ENCODE measurements at regions not wholly inside any gene's neighbourhood (a gene's known extent, or its start where the extent isn't known, plus 50 kb on each side); places are given as distances from the start of the nearest gene placed in this dataset.
"Not testable (repeated sequence)": the region's sequence is repeated elsewhere in the genome, so short reads cannot be mapped to it uniquely, and the experiment has no call there.

- not testable (repeated sequence) for DNase-seq
These were observed 286.3 kb upstream of the FRG1 start for GRCh38 chr4:189654396-189654795.

- not testable (repeated sequence) for DNase-seq
These were observed 284.9 kb upstream of the FRG1 start for GRCh38 chr4:189655817-189656216.

GRCh38 chr4:189656641-189657040 lies 284.0 kb upstream of the FRG1 start:
- no peak for DNase-seq

- not testable (repeated sequence) for DNase-seq
These were observed 282.4 kb upstream of the FRG1 start for GRCh38 chr4:189658259-189658658.

- not testable (repeated sequence) for DNase-seq
These were observed 281.8 kb upstream of the FRG1 start for GRCh38 chr4:189658831-189659230.

GRCh38 chr4:189659287-189659686 lies 281.4 kb upstream of the FRG1 start:
- DNase-seq: peak; percentile 24

GRCh38 chr4:189660722-189661360 lies 279.8 kb upstream of the FRG1 start:
- DNase-seq: no peak

GRCh38 chr4:189664693-189665250 lies 275.9 kb upstream of the FRG1 start:
- DNase-seq: no peak

GRCh38 chr4:189665712-189666305 lies 274.9 kb upstream of the FRG1 start:
- DNase-seq: not testable (repeated sequence)

GRCh38 chr4:189667386-189667785 lies 273.3 kb upstream of the FRG1 start:
- not testable (repeated sequence) for DNase-seq

GRCh38 chr4:189697675-189698245 lies 242.9 kb upstream of the FRG1 start:
- DNase-seq: not testable (repeated sequence)

- DNase-seq: not testable (repeated sequence)
These were observed 237.7 kb upstream of the FRG1 start for GRCh38 chr4:189703000-189703399.

- not testable (repeated sequence) for DNase-seq
These were observed 233.9 kb upstream of the FRG1 start for GRCh38 chr4:189706821-189707220.

GRCh38 chr4:189707227-189707626 lies 233.4 kb upstream of the FRG1 start:
- not testable (repeated sequence) for DNase-seq

GRCh38 chr4:189711956-189712355 lies 228.7 kb upstream of the FRG1 start:
- DNase-seq: not testable (repeated sequence)

- DNase-seq: not testable (repeated sequence)
These were observed 219.4 kb upstream of the FRG1 start for GRCh38 chr4:189721016-189721993.

- DNase-seq: not testable (repeated sequence)
These were observed 218.2 kb upstream of the FRG1 start for GRCh38 chr4:189722324-189723003.

GRCh38 chr4:189727982-189728638 lies 212.6 kb upstream of the FRG1 start:
- not testable (repeated sequence) for DNase-seq

- not testable (repeated sequence) for DNase-seq
These were observed 208.7 kb upstream of the FRG1 start for GRCh38 chr4:189731989-189732388.

- not testable (repeated sequence) for DNase-seq
These were observed 207.2 kb upstream of the FRG1 start for GRCh38 chr4:189733507-189733906.

- not testable (repeated sequence) for DNase-seq
These were observed 205.9 kb upstream of the FRG1 start for GRCh38 chr4:189734648-189735267.
